Type B pancreatic cell (in vitro differentiated cells): ENCODE measurements at regions not wholly inside any gene's neighbourhood (a gene's known extent, or its start where the extent isn't known, plus 50 kb on each side); places are given as distances from the start of the nearest gene placed in this dataset.
"Not testable (repeated sequence)": the region's sequence is repeated elsewhere in the genome, so short reads cannot be mapped to it uniquely, and the experiment has no call there.

ENCODE experiments used
- DNase-seq: peaks from one replicate; pipeline ENCODE4 v3.0.0; 2021; ENCODE audit warnings: mixed read lengths; ENCODE audit not compliant: unreplicated experiment; ENCODE audit errors: extremely low spot score
- H3K27ac Mint-ChIP-seq: 2 replicates; pipeline ENCODE4 v1.8.0; 2021; ENCODE audit warnings: mild to moderate bottlenecking, mixed read lengths
- H3K27me3 Mint-ChIP-seq: 2 replicates; pipeline ENCODE4 v1.8.0; 2021; ENCODE audit warnings: mixed read lengths
- H3K36me3 Mint-ChIP-seq: 2 replicates; pipeline ENCODE4 v1.8.0; 2021; ENCODE audit warnings: mixed read lengths
- H3K4me1 Mint-ChIP-seq: one replicate; pipeline ENCODE4 v1.8.0; 2021; ENCODE audit warnings: mixed read lengths; ENCODE audit not compliant: unreplicated experiment
- H3K4me3 Mint-ChIP-seq: 2 replicates; pipeline ENCODE4 v1.8.0; 2021; ENCODE audit warnings: mild to moderate bottlenecking, mixed read lengths
- H3K9me3 Mint-ChIP-seq: 2 replicates; pipeline ENCODE4 v1.8.0; 2021; ENCODE audit warnings: mixed read lengths
- TF ChIP-seq, protein P1 (sequence below): fragments of 200-600 bp; sonication (generic); conservative IDR thresholded peaks from 2 replicates; pipeline ENCODE4 v1.5.0; 2021; ENCODE audit warnings: antibody characterized with exemption, mild to moderate bottlenecking

DNA sequence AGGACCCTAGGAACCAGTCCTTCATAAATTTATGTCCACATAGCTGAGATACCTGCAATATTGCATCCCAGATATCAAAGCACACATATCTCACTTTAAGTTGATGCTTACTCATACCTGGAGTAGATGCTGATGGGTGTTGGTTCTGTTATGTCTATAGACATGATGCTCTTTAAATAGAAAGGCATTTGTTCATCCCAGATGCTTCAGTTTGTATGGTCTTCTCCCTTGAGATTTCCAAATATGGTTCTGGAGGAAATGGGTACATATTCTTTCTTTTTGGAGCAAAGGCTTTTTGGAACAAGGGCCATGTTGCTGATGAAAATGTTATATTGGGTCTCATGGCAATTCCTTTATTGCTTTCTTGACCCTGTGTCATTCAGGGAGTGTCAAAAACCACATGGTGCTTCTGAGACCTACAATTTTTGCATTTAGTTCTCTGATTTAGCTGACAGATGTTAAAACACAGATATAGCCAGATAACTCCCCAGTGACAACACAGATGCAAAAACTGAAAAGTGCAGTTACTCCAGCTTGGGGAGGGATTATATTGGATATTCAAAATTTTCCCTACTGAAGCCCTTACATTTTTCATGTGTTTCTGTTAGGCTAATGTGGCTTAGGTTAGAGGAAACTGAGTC, 211.4 kb downstream of the KCNRG start:
- H3K27ac Mint-ChIP-seq, result no peak overlapping the region
- no peak overlapping the region for H3K4me3 Mint-ChIP-seq
- H3K27me3 Mint-ChIP-seq, result no peaks in the 10 kb centered on the region
- DNase-seq, result no peak
- TF ChIP-seq, protein P1, sequence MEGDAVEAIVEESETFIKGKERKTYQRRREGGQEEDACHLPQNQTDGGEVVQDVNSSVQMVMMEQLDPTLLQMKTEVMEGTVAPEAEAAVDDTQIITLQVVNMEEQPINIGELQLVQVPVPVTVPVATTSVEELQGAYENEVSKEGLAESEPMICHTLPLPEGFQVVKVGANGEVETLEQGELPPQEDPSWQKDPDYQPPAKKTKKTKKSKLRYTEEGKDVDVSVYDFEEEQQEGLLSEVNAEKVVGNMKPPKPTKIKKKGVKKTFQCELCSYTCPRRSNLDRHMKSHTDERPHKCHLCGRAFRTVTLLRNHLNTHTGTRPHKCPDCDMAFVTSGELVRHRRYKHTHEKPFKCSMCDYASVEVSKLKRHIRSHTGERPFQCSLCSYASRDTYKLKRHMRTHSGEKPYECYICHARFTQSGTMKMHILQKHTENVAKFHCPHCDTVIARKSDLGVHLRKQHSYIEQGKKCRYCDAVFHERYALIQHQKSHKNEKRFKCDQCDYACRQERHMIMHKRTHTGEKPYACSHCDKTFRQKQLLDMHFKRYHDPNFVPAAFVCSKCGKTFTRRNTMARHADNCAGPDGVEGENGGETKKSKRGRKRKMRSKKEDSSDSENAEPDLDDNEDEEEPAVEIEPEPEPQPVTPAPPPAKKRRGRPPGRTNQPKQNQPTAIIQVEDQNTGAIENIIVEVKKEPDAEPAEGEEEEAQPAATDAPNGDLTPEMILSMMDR, result no peak
- peaks cover 60% of the 10 kb centered on the region for H3K4me1 Mint-ChIP-seq
- peaks cover 4% of the 10 kb centered on the region for H3K9me3 Mint-ChIP-seq
- H3K36me3 Mint-ChIP-seq, result no peaks in the 10 kb centered on the region

DNA sequence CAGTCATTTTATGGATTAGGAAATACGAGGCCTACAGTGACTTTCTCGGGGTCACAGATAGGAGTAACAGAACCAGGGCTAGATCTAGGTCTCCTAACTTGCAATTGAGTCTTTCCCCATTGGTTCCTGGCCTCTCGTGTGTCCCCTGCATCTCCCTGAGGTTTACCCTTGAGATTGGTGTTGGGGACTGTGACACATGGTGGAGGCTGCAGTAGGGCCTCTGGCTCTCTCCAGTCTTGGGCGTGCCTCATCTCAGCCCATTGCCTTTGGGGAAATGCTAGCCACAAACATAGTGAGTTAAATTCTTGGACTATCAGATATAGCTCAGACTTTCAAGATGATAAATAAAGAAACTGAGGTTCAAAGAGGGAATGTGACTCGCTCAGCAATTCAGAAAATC, 212.1 kb downstream of the KCNRG start:
- H3K27ac Mint-ChIP-seq, result no peak overlapping the region
- H3K36me3 Mint-ChIP-seq, result no peaks in the 10 kb centered on the region
- no peaks in the 10 kb centered on the region for H3K27me3 Mint-ChIP-seq
- no peak for DNase-seq
- H3K9me3 Mint-ChIP-seq, result peaks cover 4% of the 10 kb centered on the region
- peaks cover 59% of the 10 kb centered on the region for H3K4me1 Mint-ChIP-seq
- no peak overlapping the region for H3K4me3 Mint-ChIP-seq
- TF ChIP-seq, protein P1, result no peak

DNA sequence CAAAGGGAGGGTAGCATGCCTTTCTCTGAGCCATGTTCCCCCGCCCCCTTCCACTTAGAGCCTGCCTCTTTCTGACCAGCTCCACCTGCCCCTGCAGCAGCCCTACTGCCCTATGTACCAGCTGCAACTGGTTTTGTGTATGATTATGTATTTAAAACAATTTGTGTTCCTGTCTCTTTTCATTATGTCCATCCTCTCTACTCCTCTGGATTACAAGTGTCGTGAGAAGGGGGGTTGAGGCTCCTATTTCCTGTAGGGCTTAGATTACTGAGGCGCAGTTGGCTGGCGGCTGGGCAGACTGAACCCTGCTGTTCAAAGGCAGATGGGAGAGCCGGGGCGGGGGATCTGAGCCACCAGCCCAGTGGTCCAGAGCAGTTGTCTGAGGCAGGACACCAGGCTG, 213.3 kb downstream of the KCNRG start:
- peaks cover 50% of the 10 kb centered on the region for H3K4me1 Mint-ChIP-seq
- no peak overlapping the region for H3K4me3 Mint-ChIP-seq
- peaks cover 4% of the 10 kb centered on the region for H3K9me3 Mint-ChIP-seq
- no peak for DNase-seq
- TF ChIP-seq, protein P1, result no peak
- peak overlapping the region; percentile 44 for H3K27ac Mint-ChIP-seq
- no peaks in the 10 kb centered on the region for H3K36me3 Mint-ChIP-seq
- no peaks in the 10 kb centered on the region for H3K27me3 Mint-ChIP-seq

DNA sequence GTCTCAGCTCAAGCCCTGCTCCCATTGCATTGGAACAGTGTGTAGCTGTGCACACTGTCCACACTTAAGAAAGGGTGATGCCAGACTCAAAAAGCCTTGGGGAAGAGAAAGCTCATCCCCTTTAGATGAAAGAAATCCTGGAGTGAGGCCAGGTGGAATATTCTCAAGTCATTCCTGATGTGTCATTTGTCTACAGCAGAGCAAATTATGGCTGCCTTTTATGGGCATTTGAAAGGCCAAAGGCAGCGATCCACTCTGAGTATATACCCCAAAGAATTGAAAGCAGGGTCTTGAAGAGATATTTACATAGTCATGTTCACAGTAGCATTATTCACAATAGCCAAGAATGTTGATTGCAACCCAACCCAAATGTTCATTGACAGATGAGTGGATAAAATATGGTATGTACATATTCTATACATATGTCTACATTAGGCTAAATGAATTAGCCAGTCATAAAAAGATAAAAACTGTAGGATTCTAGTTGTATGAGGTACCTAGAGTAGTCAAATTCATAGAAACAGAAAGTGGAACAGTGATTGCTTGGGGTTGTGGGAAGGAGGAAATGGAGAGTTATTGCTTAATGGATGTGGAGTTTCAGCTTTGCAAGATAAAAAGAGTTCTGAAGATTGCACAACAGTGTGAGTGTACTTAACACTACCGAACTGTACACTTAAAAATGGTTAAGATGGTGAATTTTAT, 214.9 kb downstream of the KCNRG start:
- Mint-ChIP-seq H3K4me3 (no peak overlapping the region), H3K9me3 (peaks cover 2% of the 10 kb centered on the region)

DNA sequence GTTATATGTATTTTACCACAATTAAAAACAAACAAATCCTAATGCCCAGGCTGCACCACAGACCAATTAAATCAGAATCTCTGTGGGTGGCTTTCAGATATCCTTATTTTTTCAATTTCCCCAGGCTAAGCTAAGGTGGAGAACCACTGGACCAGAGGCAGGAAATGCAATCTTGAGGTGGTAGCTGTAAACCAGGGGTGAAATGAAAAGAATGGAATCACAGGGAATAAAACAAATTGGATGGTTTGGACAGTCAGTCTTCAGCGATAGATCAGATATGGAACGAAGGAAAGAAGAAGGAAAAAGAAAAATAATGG, 215.4 kb downstream of the KCNRG start:
- no peak overlapping the region for H3K27ac Mint-ChIP-seq
- peaks cover 38% of the 10 kb centered on the region for H3K4me1 Mint-ChIP-seq
- H3K36me3 Mint-ChIP-seq, result no peaks in the 10 kb centered on the region
- no peaks in the 10 kb centered on the region for H3K27me3 Mint-ChIP-seq
- DNase-seq, result no peak
- TF ChIP-seq, protein P1, result no peak
- no peak overlapping the region for H3K4me3 Mint-ChIP-seq
- no peaks in the 10 kb centered on the region for H3K9me3 Mint-ChIP-seq

More for the DNA sequence above, 214.9 kb downstream of the KCNRG start:
- no peak for DNase-seq
- no peak overlapping the region for H3K27ac Mint-ChIP-seq
- peaks cover 41% of the 10 kb centered on the region for H3K4me1 Mint-ChIP-seq
- TF ChIP-seq, protein P1, result no peak
- H3K27me3 Mint-ChIP-seq, result no peaks in the 10 kb centered on the region
- H3K36me3 Mint-ChIP-seq, result no peaks in the 10 kb centered on the region

- DNase-seq, H3K27me3 Mint-ChIP-seq, H3K27ac Mint-ChIP-seq, H3K9me3 Mint-ChIP-seq, H3K4me3 Mint-ChIP-seq, H3K36me3 Mint-ChIP-seq: not testable (repeated sequence)
- peaks cover 23% of the 10 kb centered on the region for H3K4me1 Mint-ChIP-seq
Measured at GRCh38 chr13:50233574-50233973, 218.3 kb downstream of the KCNRG start.
